C4-2B (cell line): ENCODE measurements at regions not wholly inside any gene's neighbourhood (a gene's known extent, or its start where the extent isn't known, plus 50 kb on each side); places are given as distances from the start of the nearest gene placed in this dataset.

Source experiments
- CTCF ChIP-seq: fragments of 450-650 bp; conservative IDR thresholded peaks from 2 replicates; pipeline ENCODE4 v1.5.1; 2017; ENCODE audit warnings: mild to moderate bottlenecking
- ZFX ChIP-seq: fragments of 450-650 bp; IDR thresholded peaks from 2 replicates; pipeline ENCODE4 v1.6.1; 2017

DNA sequence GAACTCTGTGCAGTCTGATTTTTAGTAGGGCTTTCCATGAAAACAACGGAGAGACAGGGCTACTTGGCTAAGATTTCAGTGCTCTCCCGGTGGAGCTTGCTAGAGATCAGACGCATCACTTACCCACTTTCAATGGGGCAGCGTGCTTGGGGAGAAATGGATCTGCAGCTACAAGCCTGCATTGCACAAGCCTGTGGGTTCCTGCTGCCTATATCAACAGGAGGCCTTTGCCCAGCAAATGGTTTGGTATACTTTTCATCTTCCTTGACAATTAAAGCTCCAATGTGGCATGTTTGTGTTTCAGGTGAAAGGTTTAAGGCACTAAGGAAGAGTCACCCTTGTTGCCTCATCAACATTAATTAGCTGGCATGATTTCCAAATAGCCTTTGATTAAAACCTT, 136.0 kb upstream of the FOXQ1 start:
- TF ChIP-seq CTCF (no peak), ZFX (no peak)
